ENCODE measurements at regions not wholly inside any gene's neighbourhood (a gene's known extent, or its start where the extent isn't known, plus 50 kb on each side); places are given as distances from the start of the nearest gene placed in this dataset.

GRCh38 chr1:198986036-198986435, 347.2 kb downstream of the PTPRC start:
- no peak for TF ChIP-seq CTCF (IDR thresholded peaks at IDR 0.05)
- TF ChIP-seq POLR2A (IDR thresholded peaks at IDR 0.05): no peak
